ENCODE measurements at regions not wholly inside any gene's neighbourhood (a gene's known extent, or its start where the extent isn't known, plus 50 kb on each side); places are given as distances from the start of the nearest gene placed in this dataset.
A peak's percentile ranks its signal among the peaks of the same experiment; 100 is the strongest.

GRCh38 chr4:53854991-53855568 is 209.3 kb downstream of the CHIC2 start (continued):
- no peak for TF ChIP-seq EZH2phosphoT487 (IDR thresholded peaks at IDR 0.05; ENCODE audit: unreplicated experiment)
- TF ChIP-seq JUNB (IDR thresholded peaks at IDR 0.05; ENCODE audit: unreplicated experiment) = no peak

- no peaks in the 10 kb centered on the region for H3K36me3 ChIP-seq (ENCODE audit: insufficient read depth)
- H3K27me3 ChIP-seq (ENCODE audit: insufficient read depth) = no peaks in the 10 kb centered on the region
- peak overlapping the region; percentile 28 for H3K4me2 ChIP-seq
- DNase-seq (ENCODE audit: low spot score) = peak; percentile 17
- no peak overlapping the region for H3K4me3 ChIP-seq
- no peaks in the 10 kb centered on the region for H3F3A ChIP-seq (replicated peaks; ENCODE audit: low read depth)
- Mint-ChIP-seq H3K9me3 (no peaks in the 10 kb centered on the region; the same call in 2 of the 3 replicates), H3K4me3 (no peak overlapping the region), H3K36me3 (ENCODE audit: low read depth) (no peaks in the 10 kb centered on the region), H3K27ac (peak overlapping the region; percentile 23; the same call in 1 of the 2 replicates), H3K27me3 (ENCODE audit: insufficient read depth, low read depth, poor library complexity) (no peaks in the 10 kb centered on the region), H3K4me1 (peaks cover 10% of the 10 kb centered on the region)
- TF ChIP-seq EZH2phosphoT487 (IDR thresholded peaks at IDR 0.05; ENCODE audit: unreplicated experiment) (no peak), CREB1 (CRISPR knock-in tag; IDR thresholded peaks at IDR 0.05; ENCODE audit: low read depth) (no peak), JUNB (IDR thresholded peaks at IDR 0.05; ENCODE audit: unreplicated experiment) (no peak), CTCF (conservative IDR thresholded peaks at IDR 0.05; ENCODE audit: low read depth in 2 of 2) (no peak), ZNF462 (CRISPR knock-in tag; IDR thresholded peaks at IDR 0.05) (no peak), ZNF114 (CRISPR knock-in tag; IDR thresholded peaks at IDR 0.05) (no peak), EZH2 (IDR thresholded peaks at IDR 0.05; ENCODE audit: low read depth, unreplicated experiment) (no peak), ETS1 (IDR thresholded peaks at IDR 0.05) (no peak), POLR2AphosphoS5 (IDR thresholded peaks at IDR 0.05; ENCODE audit: low read depth) (no peak), NANOG (IDR thresholded peaks at IDR 0.05; ENCODE audit: borderline replicate concordance) (no peak)
- H4K20me1 ChIP-seq (replicated peaks; ENCODE audit: insufficient read depth) = no peaks in the 10 kb centered on the region
- H3K27ac ChIP-seq (ENCODE audit: low read depth) = no peak overlapping the region
- ATAC-seq = peak; percentile 64
- peak overlapping the region; percentile 61 for H2AFZ ChIP-seq
- peaks cover 4% of the 10 kb centered on the region; the same call in 1 of the 2 replicates for H3K9me2 ChIP-seq (ENCODE audit: insufficient read depth)
- H3K4me1 ChIP-seq (ENCODE audit: insufficient read depth) = peaks cover 15% of the 10 kb centered on the region
- no peaks in the 10 kb centered on the region for H3K79me2 ChIP-seq (replicated peaks; ENCODE audit: insufficient read depth)
Observed at GRCh38 chr4:53852343-53852742, 212.1 kb downstream of the CHIC2 start.

Measured in GM23338 (cell line).